ENCODE measurements at regions not wholly inside any gene's neighbourhood (a gene's known extent, or its start where the extent isn't known, plus 50 kb on each side); places are given as distances from the start of the nearest gene placed in this dataset.

- DNase-seq = no peak
These were observed 95.3 kb downstream of the SLC17A6 start for GRCh38 chr11:22433517-22433916.

- no peak for DNase-seq
These were observed 94.9 kb downstream of the SLC17A6 start for GRCh38 chr11:22433094-22433455.

GRCh38 chr11:22432291-22433093 is 94.3 kb downstream of the SLC17A6 start:
- peak; percentile 15 for DNase-seq

GRCh38 chr11:22431106-22431505 is 92.9 kb downstream of the SLC17A6 start:
- DNase-seq = no peak

- DNase-seq = no peak
These were observed 92.5 kb downstream of the SLC17A6 start for GRCh38 chr11:22430639-22431038.

GRCh38 chr11:22430141-22430541 is 92.0 kb downstream of the SLC17A6 start:
- DNase-seq = no peak

Measured in hematopoietic multipotent progenitor cell treated with erythropoietin and hydrocortisone succinate and interleukin-3 and kit ligand, for 4 days (in vitro differentiated cells).